PC-3 (cell line): ENCODE measurements at regions not wholly inside any gene's neighbourhood (a gene's known extent, or its start where the extent isn't known, plus 50 kb on each side); places are given as distances from the start of the nearest gene placed in this dataset.

ENCODE experiments used
- CTCF ChIP-seq: fragments of 300-600 bp; sonication (generic); conservative IDR thresholded peaks from 2 replicates; pipeline ENCODE4 v1.5.1; 2017; ENCODE audit warnings: antibody characterized with exemption, low read depth, mild to moderate bottlenecking, low read length
- EZH2 ChIP-seq: fragments of 300-600 bp; sonication (generic); IDR thresholded peaks from one replicate; pipeline ENCODE4 v1.6.1; 2017; ENCODE audit warnings: antibody characterized with exemption, mild to moderate bottlenecking, low read length; ENCODE audit not compliant: unreplicated experiment
- EZH2phosphoT487 ChIP-seq: fragments of 300-600 bp; sonication (generic); IDR thresholded peaks from 2 replicates; pipeline ENCODE4 v1.6.1; 2018; ENCODE audit warnings: mild to moderate bottlenecking, antibody characterized with exemption, low read length, borderline replicate concordance

- no peak for TF ChIP-seq CTCF
- TF ChIP-seq EZH2, result no peak
- no peak for TF ChIP-seq EZH2phosphoT487
Observed at GRCh38 chr3:4139462-4140140, 163.6 kb upstream of the SETMAR start.
